PC-3 (cell line): ENCODE measurements at regions not wholly inside any gene's neighbourhood (a gene's known extent, or its start where the extent isn't known, plus 50 kb on each side); places are given as distances from the start of the nearest gene placed in this dataset.

ENCODE experiments used
- EZH2 ChIP-seq: fragments of 300-600 bp; sonication (generic); IDR thresholded peaks from one replicate; pipeline ENCODE4 v1.6.1; 2017; ENCODE audit warnings: antibody characterized with exemption, mild to moderate bottlenecking, low read length; ENCODE audit not compliant: unreplicated experiment
- EZH2phosphoT487 ChIP-seq: fragments of 300-600 bp; sonication (generic); IDR thresholded peaks from 2 replicates; pipeline ENCODE4 v1.6.1; 2018; ENCODE audit warnings: mild to moderate bottlenecking, antibody characterized with exemption, low read length, borderline replicate concordance
- TF ChIP-seq, protein P1 (sequence below): fragments of 300-600 bp; sonication (generic); conservative IDR thresholded peaks from 2 replicates; pipeline ENCODE4 v1.5.1; 2017; ENCODE audit warnings: antibody characterized with exemption, low read depth, mild to moderate bottlenecking, low read length

GRCh38 chr10:125252937-125253336 is 92.6 kb upstream of the CTBP2 start:
- TF ChIP-seq EZH2 = no peak
- TF ChIP-seq, protein P1, sequence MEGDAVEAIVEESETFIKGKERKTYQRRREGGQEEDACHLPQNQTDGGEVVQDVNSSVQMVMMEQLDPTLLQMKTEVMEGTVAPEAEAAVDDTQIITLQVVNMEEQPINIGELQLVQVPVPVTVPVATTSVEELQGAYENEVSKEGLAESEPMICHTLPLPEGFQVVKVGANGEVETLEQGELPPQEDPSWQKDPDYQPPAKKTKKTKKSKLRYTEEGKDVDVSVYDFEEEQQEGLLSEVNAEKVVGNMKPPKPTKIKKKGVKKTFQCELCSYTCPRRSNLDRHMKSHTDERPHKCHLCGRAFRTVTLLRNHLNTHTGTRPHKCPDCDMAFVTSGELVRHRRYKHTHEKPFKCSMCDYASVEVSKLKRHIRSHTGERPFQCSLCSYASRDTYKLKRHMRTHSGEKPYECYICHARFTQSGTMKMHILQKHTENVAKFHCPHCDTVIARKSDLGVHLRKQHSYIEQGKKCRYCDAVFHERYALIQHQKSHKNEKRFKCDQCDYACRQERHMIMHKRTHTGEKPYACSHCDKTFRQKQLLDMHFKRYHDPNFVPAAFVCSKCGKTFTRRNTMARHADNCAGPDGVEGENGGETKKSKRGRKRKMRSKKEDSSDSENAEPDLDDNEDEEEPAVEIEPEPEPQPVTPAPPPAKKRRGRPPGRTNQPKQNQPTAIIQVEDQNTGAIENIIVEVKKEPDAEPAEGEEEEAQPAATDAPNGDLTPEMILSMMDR = no peak
- TF ChIP-seq EZH2phosphoT487 = no peak
